Memory B cell (primary cell): ENCODE measurements at regions not wholly inside any gene's neighbourhood (a gene's known extent, or its start where the extent isn't known, plus 50 kb on each side); places are given as distances from the start of the nearest gene placed in this dataset.

Experiments used
- ATAC-seq: fragments of 150-1000 bp; cut with Tn5 transposase; 2 replicates; pipeline ENCODE4 v1.10.0; 2021; ENCODE audit warnings: low read depth, mild to moderate bottlenecking, moderate library complexity
- DNase-seq, 2 donors: peaks; one replicate each; pipeline ENCODE4 v3.0.0; 2022; ENCODE audit warnings: low spot score in 2 of 2
- H3K27ac Mint-ChIP-seq: one replicate; pipeline ENCODE4 v1.8.0; 2022; ENCODE audit warnings: mild to moderate bottlenecking, moderate library complexity, mixed read lengths
- H3K27me3 Mint-ChIP-seq: one replicate; pipeline ENCODE4 v1.8.0; 2022; ENCODE audit warnings: mixed read lengths
- H3K36me3 Mint-ChIP-seq: one replicate; pipeline ENCODE4 v1.8.0; 2022; ENCODE audit warnings: mild to moderate bottlenecking, mixed read lengths
- H3K4me1 Mint-ChIP-seq: one replicate; pipeline ENCODE4 v1.8.0; 2022; ENCODE audit warnings: mixed read lengths
- H3K4me3 Mint-ChIP-seq: one replicate; pipeline ENCODE4 v1.8.0; 2022; ENCODE audit warnings: mild to moderate bottlenecking, moderate library complexity, mixed read lengths
- H3K9me3 Mint-ChIP-seq: one replicate; pipeline ENCODE4 v1.8.0; 2022; ENCODE audit warnings: mixed read lengths

DNA sequence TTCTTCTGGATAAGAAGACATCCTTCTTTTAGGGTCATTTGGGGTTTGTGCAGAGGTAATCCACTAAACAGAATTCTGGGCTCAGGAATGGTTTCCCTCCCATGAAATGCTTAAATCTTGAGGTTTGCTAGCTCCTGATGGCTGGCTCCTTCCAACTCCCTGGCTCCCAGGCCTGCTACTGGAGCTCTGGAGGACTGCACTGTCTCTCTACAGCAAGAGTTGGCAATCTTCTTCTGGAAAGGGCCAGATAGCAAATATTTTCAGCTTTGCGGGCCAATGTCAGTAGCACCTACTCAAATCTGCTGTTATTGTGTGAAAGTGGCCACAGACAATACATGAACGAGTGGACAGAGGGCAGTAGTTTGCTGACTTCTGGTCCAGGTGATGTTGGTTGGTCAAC is 174.2 kb upstream of the CTBP2 start:
- peaks cover 11% of the 10 kb centered on the region for H3K9me3 Mint-ChIP-seq

DNA sequence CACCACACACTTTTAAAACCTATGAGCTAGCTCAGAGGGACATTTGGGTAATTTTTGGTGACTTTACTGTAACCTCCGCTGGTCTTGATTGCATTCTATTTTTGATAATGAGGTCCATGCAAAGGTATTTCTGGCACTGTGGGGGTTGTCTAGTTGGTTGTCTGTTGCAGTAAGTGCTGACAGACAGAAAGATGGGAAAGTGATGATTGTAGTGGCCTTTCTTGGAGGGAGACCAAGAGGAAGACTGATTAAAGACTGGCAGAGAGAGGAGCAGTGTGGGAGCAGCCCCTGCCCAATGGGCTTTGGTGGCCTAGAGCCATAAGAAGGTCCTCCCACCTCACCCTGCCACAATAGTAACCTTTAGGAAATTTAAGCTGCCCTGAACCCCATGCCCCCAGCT is 173.4 kb upstream of the CTBP2 start:
- H3K27ac Mint-ChIP-seq = no peak overlapping the region
- no peak for ATAC-seq

More for the DNA sequence above, 174.2 kb upstream of the CTBP2 start:
- H3K4me1 Mint-ChIP-seq = no peaks in the 10 kb centered on the region
- ATAC-seq = no peak
- DNase-seq = no peak
- no peak overlapping the region for H3K4me3 Mint-ChIP-seq
- no peaks in the 10 kb centered on the region for H3K36me3 Mint-ChIP-seq
- no peak overlapping the region for H3K27ac Mint-ChIP-seq
- H3K27me3 Mint-ChIP-seq = peaks cover 3% of the 10 kb centered on the region

GRCh38 chr10:125333209-125333591 is 172.8 kb upstream of the CTBP2 start:
- Mint-ChIP-seq H3K4me3 (no peak overlapping the region), H3K27me3 (peaks cover 3% of the 10 kb centered on the region), H3K27ac (no peak overlapping the region), H3K4me1 (no peaks in the 10 kb centered on the region), H3K36me3 (no peaks in the 10 kb centered on the region), H3K9me3 (peaks cover 3% of the 10 kb centered on the region)
- ATAC-seq (no peak), DNase-seq (no peak)

More for the DNA sequence above, 173.4 kb upstream of the CTBP2 start:
- H3K27me3 Mint-ChIP-seq = peaks cover 3% of the 10 kb centered on the region
- no peak for DNase-seq
- H3K9me3 Mint-ChIP-seq = peaks cover 6% of the 10 kb centered on the region
- H3K4me1 Mint-ChIP-seq = no peaks in the 10 kb centered on the region
- no peak overlapping the region for H3K4me3 Mint-ChIP-seq
- no peaks in the 10 kb centered on the region for H3K36me3 Mint-ChIP-seq

DNA sequence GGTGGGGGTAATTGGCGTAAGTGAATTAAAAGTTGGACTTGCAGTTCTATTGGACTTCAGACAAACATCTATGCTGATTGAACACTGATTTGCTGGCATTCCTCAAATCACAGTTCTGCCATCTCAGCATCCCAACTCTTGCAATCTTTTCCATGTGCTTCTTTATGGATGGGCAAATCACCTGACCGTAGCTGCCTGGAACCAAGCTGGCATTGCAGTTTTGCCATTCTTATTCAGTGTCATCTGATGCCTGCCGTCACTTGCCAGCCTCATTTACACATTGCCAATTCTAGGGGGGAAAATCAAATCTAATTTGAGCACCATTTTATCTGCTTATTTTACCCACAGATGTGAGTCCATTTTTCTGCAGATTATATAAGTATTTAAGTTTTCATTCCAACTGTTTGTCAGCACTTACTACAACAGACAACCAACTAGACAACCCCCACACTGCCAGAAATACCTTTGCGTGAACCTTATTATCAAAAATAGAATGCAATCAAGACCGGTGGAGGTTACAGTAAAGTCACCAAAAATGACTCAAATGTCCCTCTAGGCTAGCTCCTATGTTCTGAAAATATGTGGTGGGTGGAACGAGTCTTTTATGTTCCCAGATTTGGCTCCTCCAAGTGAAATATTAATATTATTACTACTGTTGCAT is 172.3 kb upstream of the CTBP2 start:
- H3K9me3 Mint-ChIP-seq = no peaks in the 10 kb centered on the region
- no peak overlapping the region for H3K4me3 Mint-ChIP-seq
- DNase-seq = no peak
- H3K27me3 Mint-ChIP-seq = peaks cover 3% of the 10 kb centered on the region
- ATAC-seq = no peak
- no peak overlapping the region for H3K27ac Mint-ChIP-seq
- no peaks in the 10 kb centered on the region for H3K36me3 Mint-ChIP-seq
- H3K4me1 Mint-ChIP-seq = no peaks in the 10 kb centered on the region

DNA sequence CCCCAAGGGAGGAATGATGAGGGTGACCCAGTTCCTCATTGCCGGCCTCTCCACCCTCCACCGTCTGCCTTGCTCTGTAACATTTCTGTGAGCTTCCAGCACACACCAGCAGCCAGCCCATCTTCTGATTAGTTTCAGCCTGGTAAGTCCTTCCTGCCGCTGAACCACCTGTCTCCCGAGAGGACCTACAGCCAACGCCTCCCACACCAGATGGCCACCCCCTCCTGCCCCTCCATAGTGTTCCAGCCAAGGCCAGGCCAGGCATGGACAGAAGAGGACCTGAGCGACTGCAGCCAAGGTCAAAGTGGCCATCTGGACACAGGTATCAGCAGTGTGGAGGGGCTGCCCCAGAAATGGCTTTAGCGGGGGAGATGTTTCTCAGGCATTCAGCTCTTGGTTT is 170.7 kb upstream of the CTBP2 start:
- peaks cover 6% of the 10 kb centered on the region for H3K27me3 Mint-ChIP-seq
- ATAC-seq = no peak
- H3K9me3 Mint-ChIP-seq = no peaks in the 10 kb centered on the region
- no peak overlapping the region for H3K4me3 Mint-ChIP-seq
- no peak overlapping the region for H3K27ac Mint-ChIP-seq
- no peak for DNase-seq
- H3K36me3 Mint-ChIP-seq = no peaks in the 10 kb centered on the region
- no peaks in the 10 kb centered on the region for H3K4me1 Mint-ChIP-seq

DNA sequence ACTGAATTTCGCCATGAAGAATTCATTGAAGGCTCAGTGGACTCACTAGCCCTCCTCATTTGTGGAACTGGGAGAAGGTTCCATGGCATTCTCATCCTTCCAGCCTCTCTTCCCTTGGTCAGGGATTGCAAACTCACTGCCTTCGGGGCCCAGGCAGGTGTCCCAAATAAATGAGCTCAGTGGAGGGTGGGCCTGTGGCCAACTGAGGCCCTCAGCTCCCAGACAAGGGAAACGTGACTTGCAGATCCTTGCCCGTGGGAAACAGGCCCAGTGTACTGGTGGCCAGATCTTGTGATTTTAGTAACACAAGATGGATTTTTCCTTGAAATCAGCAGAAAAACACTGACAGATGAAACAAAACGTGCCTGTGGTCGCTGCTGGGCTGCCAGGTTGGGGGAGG is 168.7 kb upstream of the CTBP2 start:
- Mint-ChIP-seq H3K4me3 (no peak overlapping the region), H3K36me3 (peaks cover under 1% of the 10 kb centered on the region), H3K27me3 (peaks cover 11% of the 10 kb centered on the region), H3K9me3 (peaks cover 7% of the 10 kb centered on the region), H3K4me1 (no peaks in the 10 kb centered on the region), H3K27ac (no peak overlapping the region)
- DNase-seq (no peak), ATAC-seq (no peak)

DNA sequence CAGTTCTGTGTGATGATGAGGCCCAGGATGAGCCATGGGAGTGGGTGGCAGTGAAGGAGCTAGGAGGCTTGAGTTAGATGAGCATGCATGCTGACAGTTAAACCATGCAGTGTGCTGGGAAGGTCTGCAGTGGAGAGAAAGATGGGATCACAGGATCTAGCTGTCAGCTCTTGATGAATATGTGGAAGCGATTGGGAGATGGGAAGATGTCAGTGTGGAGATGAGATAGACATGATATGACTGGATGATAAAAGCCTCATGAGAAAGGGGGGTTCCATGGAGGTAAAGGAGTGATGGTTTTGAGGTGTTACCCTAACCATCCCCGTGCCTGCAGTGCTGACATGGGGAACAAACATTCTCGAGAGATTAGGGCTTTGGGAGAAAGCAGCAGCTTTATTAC is 165.0 kb upstream of the CTBP2 start:
- Mint-ChIP-seq H3K9me3 (peaks cover 14% of the 10 kb centered on the region), H3K36me3 (peaks cover 4% of the 10 kb centered on the region), H3K4me1 (no peaks in the 10 kb centered on the region), H3K27me3 (peaks cover 8% of the 10 kb centered on the region), H3K27ac (no peak overlapping the region), H3K4me3 (no peak overlapping the region)
- DNase-seq (no peak), ATAC-seq (no peak)

DNA sequence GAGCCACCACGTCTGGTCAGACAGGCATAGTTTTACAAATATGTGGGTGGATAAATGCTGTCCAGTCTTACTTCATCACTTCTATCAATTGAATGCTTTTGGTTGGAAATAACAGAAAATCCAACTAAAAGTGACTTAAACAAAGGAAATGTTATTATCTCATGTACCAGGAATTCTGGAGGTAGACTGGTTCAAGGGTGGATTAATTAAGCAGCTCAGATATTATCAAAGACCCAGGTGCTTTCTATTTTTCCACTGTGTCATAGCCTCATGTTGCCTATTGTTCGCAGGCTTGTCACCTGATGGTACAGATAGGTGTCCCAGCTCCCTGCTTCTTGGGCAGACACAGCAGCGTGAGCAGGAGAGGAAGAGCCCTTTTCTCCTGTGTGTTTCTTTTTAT is 156.1 kb upstream of the CTBP2 start:
- Mint-ChIP-seq H3K4me1 (no peaks in the 10 kb centered on the region), H3K4me3 (no peak overlapping the region), H3K27ac (no peak overlapping the region), H3K27me3 (no peaks in the 10 kb centered on the region), H3K36me3 (no peaks in the 10 kb centered on the region), H3K9me3 (peaks cover 11% of the 10 kb centered on the region)
- ATAC-seq = no peak
- no peak for DNase-seq

DNA sequence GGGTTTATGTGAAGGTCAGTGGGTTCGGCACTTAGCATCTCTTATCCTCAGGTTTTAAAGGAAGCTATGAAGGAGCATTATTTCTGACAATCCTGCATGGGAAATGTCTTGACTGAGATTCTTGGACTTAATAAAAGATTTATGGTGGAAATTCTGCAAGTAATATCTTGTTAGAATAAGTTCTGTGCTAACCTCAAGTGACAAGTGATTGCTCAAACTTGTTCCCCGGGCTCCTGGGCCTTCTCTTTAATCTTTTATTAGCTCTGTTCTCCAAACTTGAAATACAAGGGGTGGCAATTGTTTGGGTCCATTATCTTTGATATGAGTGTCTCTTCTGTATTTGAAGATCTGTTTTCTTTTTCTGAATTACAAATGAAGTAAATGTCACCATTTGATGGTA is 140.6 kb upstream of the CTBP2 start:
- no peaks in the 10 kb centered on the region for H3K36me3 Mint-ChIP-seq
- H3K4me3 Mint-ChIP-seq = no peak overlapping the region
- H3K27ac Mint-ChIP-seq = no peak overlapping the region
- H3K4me1 Mint-ChIP-seq = no peaks in the 10 kb centered on the region
- ATAC-seq (no peak), DNase-seq (no peak)
- H3K9me3 Mint-ChIP-seq = no peaks in the 10 kb centered on the region
- H3K27me3 Mint-ChIP-seq = no peaks in the 10 kb centered on the region

GRCh38 chr10:125299461-125299860 is 139.1 kb upstream of the CTBP2 start:
- peaks cover 2% of the 10 kb centered on the region for H3K9me3 Mint-ChIP-seq
- no peak for DNase-seq
- no peaks in the 10 kb centered on the region for H3K27me3 Mint-ChIP-seq
- H3K27ac Mint-ChIP-seq = no peak overlapping the region
- no peaks in the 10 kb centered on the region for H3K4me1 Mint-ChIP-seq
- ATAC-seq = no peak
- no peak overlapping the region for H3K4me3 Mint-ChIP-seq
- H3K36me3 Mint-ChIP-seq = no peaks in the 10 kb centered on the region

GRCh38 chr10:125296598-125296997 is 136.2 kb upstream of the CTBP2 start:
- no peak overlapping the region for H3K27ac Mint-ChIP-seq
- no peaks in the 10 kb centered on the region for H3K36me3 Mint-ChIP-seq
- H3K4me1 Mint-ChIP-seq = no peaks in the 10 kb centered on the region
- no peak for ATAC-seq
- no peak for DNase-seq
- H3K9me3 Mint-ChIP-seq = peaks cover 3% of the 10 kb centered on the region
- H3K4me3 Mint-ChIP-seq = no peak overlapping the region
- H3K27me3 Mint-ChIP-seq = no peaks in the 10 kb centered on the region

DNA sequence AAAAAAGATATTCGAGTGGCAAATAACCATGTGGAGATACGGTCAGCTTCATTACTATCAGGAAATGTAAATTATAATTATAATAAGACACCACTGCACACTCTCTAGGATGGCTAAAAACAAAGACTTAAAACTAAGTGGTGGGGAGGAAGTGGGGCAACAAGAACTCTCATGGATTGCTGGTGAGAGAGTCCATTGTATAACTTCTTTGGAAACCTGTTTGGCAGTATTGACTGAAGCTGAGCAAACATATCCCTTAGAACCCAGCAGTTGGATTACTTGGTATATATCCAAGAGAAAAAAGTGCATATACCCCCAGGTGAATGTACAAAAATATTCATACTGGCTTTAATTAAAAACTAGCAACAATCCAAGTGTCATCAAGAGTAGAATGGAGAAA is 133.7 kb upstream of the CTBP2 start:
- Mint-ChIP-seq H3K4me3 (no peak overlapping the region), H3K27ac (no peak overlapping the region), H3K27me3 (no peaks in the 10 kb centered on the region), H3K9me3 (peaks cover 3% of the 10 kb centered on the region), H3K4me1 (no peaks in the 10 kb centered on the region), H3K36me3 (no peaks in the 10 kb centered on the region)
- no peak for DNase-seq
- ATAC-seq = no peak

- no peak for DNase-seq
- Mint-ChIP-seq H3K4me3 (no peak overlapping the region), H3K4me1 (no peaks in the 10 kb centered on the region), H3K36me3 (no peaks in the 10 kb centered on the region), H3K9me3 (peaks cover 9% of the 10 kb centered on the region), H3K27me3 (peaks cover 7% of the 10 kb centered on the region), H3K27ac (no peak overlapping the region)
- no peak for ATAC-seq
Observed at GRCh38 chr10:125291836-125292235, 131.5 kb upstream of the CTBP2 start.

DNA sequence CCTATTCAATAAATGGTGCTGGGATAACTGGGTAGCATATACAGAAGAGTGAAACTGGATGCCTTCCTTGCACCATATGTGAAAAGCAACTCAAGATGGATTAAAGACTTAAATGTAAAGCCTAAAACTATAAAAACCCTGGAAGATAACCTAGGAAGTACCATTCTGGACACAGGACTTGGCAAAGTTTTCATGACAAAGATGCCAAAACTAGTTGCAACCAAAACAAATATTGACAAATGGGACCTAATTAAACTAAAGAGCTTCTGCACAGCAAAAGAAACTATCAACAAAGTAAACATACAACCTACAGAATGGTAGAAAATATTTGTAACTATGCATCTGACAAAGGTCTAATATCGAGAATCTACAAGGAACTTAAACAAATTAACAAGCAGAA is 129.1 kb upstream of the CTBP2 start:
- Mint-ChIP-seq H3K4me1 (no peaks in the 10 kb centered on the region), H3K9me3 (peaks cover 7% of the 10 kb centered on the region), H3K36me3 (no peaks in the 10 kb centered on the region), H3K27ac (no peak overlapping the region), H3K4me3 (no peak overlapping the region), H3K27me3 (peaks cover 10% of the 10 kb centered on the region)
- ATAC-seq = no peak
- no peak for DNase-seq

DNA sequence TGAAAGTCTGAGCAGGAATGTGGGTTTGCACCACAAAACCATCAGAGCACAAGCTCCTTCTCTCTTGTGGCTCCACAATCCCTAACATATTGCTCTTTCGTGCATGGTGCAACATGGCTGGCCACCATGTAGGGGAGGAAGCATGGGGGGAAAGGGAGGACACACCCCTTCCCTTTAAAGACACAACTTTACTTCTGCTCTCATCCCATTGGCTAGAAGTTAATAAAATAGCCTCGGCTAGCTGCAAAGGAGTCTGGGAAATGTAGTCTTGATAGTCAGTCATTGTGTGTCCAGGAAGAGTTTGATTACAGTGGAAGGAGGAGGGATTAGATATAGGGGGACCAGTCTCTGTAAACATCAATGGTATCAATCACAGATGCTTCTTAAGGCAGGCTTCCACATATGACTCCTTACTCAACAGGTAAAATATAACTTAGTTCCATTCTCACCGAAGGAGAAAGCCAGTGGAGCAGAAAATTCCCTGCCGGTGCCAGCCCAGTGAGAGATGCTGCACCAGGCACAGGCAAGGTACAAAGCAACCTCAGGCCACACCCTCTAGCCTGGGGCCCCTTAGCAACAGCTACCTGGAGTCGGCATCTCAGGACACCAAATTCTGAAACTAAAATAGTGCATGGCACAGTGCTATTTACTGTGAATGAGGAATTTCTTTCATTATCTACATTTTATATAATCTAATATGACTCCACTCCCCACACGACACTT is 124.7 kb upstream of the CTBP2 start:
- no peaks in the 10 kb centered on the region for H3K4me1 Mint-ChIP-seq
- peaks cover 7% of the 10 kb centered on the region for H3K9me3 Mint-ChIP-seq
- DNase-seq (no peak), ATAC-seq (no peak)
- no peak overlapping the region for H3K27ac Mint-ChIP-seq
- H3K36me3 Mint-ChIP-seq = no peaks in the 10 kb centered on the region
- no peak overlapping the region for H3K4me3 Mint-ChIP-seq
- H3K27me3 Mint-ChIP-seq = peaks cover 19% of the 10 kb centered on the region
